Stimulated activated naive CD8-positive, alpha-beta T cell treated with anti-CD3 and anti-CD28 coated beads, Interleukin-15, amount 100 ng/mL, for 72 hours (primary cell): ENCODE measurements at regions not wholly inside any gene's neighbourhood (a gene's known extent, or its start where the extent isn't known, plus 50 kb on each side); places are given as distances from the start of the nearest gene placed in this dataset.

Experiments
- ATAC-seq: fragments of 150-1000 bp; cut with Tn5 transposase; 2 replicates; pipeline ENCODE4 v1.10.0; 2021; ENCODE audit warnings: mild to moderate bottlenecking, moderate library complexity
- DNase-seq, 2 donors: peaks; one replicate each; pipeline ENCODE4 v3.0.0; 2021 to 2022
- H3K27ac Mint-ChIP-seq, 2 donors: one replicate each; pipeline ENCODE4 v1.8.0; 2022; ENCODE audit warnings: mild to moderate bottlenecking in 2 of 2, mixed read lengths in 2 of 2, moderate library complexity in 2 of 2
- H3K27me3 Mint-ChIP-seq: one replicate; pipeline ENCODE4 v1.8.0; 2022; ENCODE audit warnings: mixed read lengths
- H3K4me1 Mint-ChIP-seq: one replicate; pipeline ENCODE4 v1.8.0; 2022; ENCODE audit warnings: mild to moderate bottlenecking, mixed read lengths
- H3K4me3 Mint-ChIP-seq, 2 donors: one replicate each; pipeline ENCODE4 v1.8.0; 2022; ENCODE audit warnings: mild to moderate bottlenecking in 2 of 2, mixed read lengths in 2 of 2, moderate library complexity in 1 of 2
- H3K9me3 Mint-ChIP-seq, 2 donors: one replicate each; pipeline ENCODE4 v1.8.0; 2022; ENCODE audit warnings: mixed read lengths in 2 of 2

DNA sequence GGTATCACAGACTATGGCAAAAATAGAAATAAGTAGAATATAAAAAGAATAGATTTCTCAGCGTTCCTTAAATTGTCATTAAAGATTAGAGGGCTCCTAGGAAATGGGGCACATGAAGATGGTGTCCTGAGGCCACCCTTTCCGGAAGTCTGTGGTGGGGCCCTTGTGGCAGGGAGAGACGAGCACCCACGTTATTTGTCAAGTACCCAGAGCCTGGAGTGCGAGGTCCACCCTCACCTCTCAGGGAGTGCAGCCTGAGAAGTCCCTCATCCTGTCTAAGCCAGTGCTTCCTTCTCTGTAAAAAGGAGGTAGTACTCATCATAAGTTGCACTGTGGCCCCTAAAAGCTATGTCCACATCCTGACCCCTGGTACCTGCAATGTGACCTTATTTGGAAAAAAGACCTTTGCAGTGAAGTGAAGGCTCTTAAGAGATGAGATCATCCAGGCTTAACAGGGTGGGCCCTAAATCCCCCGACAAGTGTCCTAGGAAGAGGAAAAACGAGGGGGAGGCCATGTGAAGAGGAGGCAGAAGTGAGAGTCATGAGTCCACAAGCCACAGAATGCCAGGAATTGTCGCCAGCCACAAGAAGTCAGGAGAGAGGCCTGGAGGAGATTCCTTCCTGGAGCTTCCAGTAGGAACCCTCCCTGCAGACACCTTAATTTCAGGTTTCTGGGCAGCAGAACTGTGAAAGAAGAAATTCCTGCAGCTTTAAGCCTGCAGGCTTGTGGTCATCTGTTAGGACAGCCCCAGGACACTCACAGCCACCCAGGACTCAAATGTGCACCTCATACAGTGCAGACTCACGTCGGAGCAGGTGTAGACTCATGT, 76.8 kb upstream of the CCND1 start:
- Mint-ChIP-seq H3K9me3 (no peaks in the 10 kb centered on the region), H3K4me3 (no peak overlapping the region), H3K27me3 (peaks cover 55% of the 10 kb centered on the region), H3K4me1 (peaks cover 6% of the 10 kb centered on the region), H3K27ac (no peak overlapping the region)
- DNase-seq (no peak), ATAC-seq (no peak)

DNA sequence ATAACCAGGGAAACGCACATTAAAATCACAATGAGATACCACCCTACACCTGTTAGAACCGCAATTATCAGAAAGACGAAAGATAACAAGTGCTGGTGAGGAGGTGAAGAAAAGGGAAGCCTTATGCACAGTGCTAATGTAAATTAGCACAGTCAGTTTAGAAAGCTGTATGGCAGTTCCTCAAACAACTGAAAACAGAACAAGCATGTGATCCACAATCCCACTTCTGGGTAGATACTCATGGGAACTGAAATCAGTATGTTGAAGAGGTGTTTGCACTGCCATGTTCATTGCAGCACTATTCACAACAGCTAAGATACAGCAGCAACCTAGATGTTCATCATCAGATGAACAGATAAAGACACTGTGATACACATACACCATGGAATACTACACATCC, 75.0 kb upstream of the CCND1 start:
- Mint-ChIP-seq H3K9me3 (no peaks in the 10 kb centered on the region), H3K4me1 (no peaks in the 10 kb centered on the region), H3K27ac (no peak overlapping the region), H3K27me3 (peaks cover 38% of the 10 kb centered on the region), H3K4me3 (no peak overlapping the region)
- ATAC-seq = no peak
- no peak for DNase-seq

DNA sequence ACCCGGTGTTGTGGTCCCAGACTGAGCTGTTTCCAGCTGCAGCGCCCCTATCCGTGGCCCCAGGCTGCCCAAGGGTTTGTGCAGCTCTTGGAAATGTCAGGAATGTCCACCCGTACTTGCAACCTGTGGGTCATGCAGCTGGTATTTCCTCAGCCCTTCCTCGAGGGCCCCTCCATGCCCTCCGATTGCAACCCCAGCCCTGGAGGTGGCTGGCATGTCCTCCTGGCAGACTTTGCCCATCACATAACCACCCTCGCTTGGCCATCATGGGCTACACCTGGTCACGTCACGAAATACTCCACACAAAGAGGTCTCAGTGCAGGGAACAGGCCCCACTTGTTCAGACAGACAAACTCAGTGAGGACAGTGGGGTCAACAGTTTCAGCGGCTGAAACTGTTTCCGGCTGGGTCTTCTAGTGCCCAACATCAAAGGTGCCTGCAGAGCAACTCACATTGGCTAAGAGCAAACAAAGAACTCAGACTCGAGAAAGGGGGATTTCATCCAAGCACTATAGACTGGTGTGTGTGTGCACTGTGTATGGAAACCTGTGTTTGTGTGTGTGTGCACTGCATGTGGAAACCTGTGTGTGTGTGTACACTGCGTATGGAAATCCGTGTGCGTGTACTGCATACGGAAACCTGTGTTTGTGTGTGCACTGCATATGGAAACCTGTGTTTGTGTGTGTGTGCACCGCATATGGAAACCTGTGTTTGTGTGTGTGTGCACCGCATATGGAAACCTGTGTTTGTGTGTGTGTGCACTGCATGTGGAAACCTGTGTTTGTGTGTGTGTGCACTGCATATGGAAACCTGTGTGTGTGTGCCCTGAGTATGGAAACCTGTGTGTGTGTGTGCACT, 72.8 kb upstream of the CCND1 start:
- H3K4me1 Mint-ChIP-seq = no peaks in the 10 kb centered on the region
- no peaks in the 10 kb centered on the region for H3K9me3 Mint-ChIP-seq
- DNase-seq (no peak), ATAC-seq (no peak)
- no peak overlapping the region for H3K4me3 Mint-ChIP-seq
- peaks cover 36% of the 10 kb centered on the region for H3K27me3 Mint-ChIP-seq
- H3K27ac Mint-ChIP-seq = no peak overlapping the region

DNA sequence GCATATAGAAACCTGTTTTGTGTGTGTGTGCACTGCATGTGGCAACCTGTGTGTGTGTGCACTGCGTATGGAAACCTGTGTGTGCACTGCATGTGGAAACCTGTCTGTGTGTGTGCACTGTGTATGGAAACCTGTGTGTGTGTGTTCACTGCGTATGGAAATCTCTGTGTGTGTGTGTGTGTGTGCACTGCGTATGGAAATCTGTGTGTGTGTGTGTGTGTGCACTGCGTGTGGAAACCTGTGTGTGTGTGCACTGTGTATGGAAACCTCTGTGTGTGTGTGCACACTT, 72.2 kb upstream of the CCND1 start:
- DNase-seq = no peak
- no peak overlapping the region for H3K27ac Mint-ChIP-seq
- H3K4me3 Mint-ChIP-seq = no peak overlapping the region
- no peaks in the 10 kb centered on the region for H3K4me1 Mint-ChIP-seq
- ATAC-seq = no peak
- no peaks in the 10 kb centered on the region for H3K9me3 Mint-ChIP-seq
- H3K27me3 Mint-ChIP-seq = peaks cover 38% of the 10 kb centered on the region

DNA sequence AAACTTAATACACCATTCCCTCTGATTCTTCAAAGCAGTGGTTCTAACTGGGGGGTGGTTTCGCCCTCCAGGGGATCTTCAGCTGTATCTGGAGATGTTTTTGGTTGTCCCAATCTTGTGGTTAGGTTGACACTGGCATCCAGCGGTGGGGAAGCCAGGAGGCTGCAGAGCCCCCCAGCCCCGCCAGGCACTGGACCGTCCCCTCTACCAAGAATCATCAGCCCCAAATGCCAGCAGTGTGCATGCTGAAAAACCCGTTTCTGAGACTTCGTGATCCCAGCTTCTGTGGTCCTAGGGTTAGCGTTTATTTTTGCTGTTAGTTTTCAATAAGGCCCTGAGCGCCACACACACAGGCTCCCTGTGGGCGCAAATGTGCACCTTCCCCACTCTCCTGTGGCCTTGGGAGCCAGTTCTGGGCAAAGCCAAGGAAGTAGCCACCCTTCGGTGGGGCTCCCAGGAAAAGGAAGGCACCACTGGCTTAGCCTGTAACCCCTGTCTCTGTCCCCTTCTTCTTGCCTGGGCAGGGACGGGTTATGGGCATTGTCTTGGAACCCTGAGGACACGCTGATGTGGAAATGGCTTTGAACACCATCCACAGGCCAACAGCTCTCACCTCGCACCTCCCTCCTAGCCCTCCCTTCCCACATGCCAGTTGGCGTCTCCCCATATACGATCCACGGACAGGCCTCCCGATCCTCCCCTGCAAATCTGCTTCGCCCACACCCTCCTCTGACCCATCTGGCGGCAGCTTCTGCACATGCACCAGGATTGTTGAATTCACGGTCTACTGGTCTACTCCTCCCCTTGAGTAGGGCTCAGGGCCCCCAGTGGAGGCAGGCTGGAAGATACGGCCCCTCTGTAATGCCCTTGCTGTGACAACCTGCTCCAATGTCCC, 71.4 kb upstream of the CCND1 start:
- H3K4me1 Mint-ChIP-seq = no peaks in the 10 kb centered on the region
- no peaks in the 10 kb centered on the region for H3K9me3 Mint-ChIP-seq
- DNase-seq = no peak
- no peak overlapping the region for H3K4me3 Mint-ChIP-seq
- H3K27ac Mint-ChIP-seq = no peak overlapping the region
- H3K27me3 Mint-ChIP-seq = peaks cover 31% of the 10 kb centered on the region
- no peak for ATAC-seq

DNA sequence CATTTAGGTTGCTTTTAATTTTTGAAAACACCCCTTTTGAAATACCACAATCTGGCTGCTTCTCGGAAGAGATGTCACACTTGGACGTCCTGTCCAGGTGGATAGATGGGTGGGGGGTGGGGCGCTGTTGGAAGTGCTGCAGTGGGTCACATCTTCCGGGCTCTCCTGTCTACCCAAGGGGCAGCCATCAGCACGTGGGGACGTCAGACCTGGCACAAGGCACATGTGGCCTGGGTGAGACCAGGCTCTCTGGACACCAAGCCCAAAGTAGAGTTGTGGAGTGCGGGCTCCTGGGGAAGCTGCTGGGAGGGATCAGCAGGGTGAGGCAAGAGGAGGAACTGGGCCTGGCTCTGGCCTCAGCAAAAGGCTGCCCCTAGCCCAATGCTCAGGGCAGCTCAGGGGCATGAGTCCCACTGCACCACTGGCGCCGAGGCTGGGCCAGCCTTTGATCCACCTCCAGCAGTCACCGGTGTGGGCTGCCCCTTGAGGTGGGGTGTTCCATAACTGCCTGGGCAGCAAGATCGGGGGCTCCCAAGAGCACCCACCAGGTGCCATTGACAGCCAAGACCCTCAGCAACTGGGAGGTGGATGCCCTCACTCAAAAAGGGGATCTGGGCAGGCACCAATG, 68.6 kb upstream of the CCND1 start:
- DNase-seq (no peak), ATAC-seq (no peak)
- H3K9me3 Mint-ChIP-seq = no peaks in the 10 kb centered on the region
- no peak overlapping the region for H3K4me3 Mint-ChIP-seq
- H3K27ac Mint-ChIP-seq = no peak overlapping the region
- peaks cover 38% of the 10 kb centered on the region for H3K27me3 Mint-ChIP-seq
- H3K4me1 Mint-ChIP-seq = no peaks in the 10 kb centered on the region

DNA sequence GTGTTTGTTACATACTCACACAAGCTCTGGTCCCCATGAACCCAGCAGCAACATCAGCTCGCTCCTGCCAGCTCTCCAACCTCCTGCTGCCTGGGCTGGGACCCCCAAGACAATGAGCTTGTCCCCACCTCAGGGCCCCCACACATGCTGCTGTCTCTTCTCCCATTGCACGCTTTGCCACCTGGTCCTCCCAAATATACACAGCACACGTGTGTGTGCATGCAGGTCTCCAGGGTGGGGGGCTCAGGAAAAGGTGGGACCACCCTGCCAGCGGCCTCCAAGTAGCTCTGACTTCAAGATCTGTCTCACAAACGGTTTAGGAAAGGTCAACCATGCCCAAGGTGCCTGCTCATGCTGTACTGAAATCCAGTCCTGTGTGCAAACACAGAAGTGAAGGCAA, 68.1 kb upstream of the CCND1 start:
- Mint-ChIP-seq H3K27me3 (peaks cover 44% of the 10 kb centered on the region), H3K27ac (no peak overlapping the region), H3K4me3 (no peak overlapping the region), H3K9me3 (no peaks in the 10 kb centered on the region), H3K4me1 (no peaks in the 10 kb centered on the region)
- ATAC-seq = no peak
- no peak for DNase-seq

DNA sequence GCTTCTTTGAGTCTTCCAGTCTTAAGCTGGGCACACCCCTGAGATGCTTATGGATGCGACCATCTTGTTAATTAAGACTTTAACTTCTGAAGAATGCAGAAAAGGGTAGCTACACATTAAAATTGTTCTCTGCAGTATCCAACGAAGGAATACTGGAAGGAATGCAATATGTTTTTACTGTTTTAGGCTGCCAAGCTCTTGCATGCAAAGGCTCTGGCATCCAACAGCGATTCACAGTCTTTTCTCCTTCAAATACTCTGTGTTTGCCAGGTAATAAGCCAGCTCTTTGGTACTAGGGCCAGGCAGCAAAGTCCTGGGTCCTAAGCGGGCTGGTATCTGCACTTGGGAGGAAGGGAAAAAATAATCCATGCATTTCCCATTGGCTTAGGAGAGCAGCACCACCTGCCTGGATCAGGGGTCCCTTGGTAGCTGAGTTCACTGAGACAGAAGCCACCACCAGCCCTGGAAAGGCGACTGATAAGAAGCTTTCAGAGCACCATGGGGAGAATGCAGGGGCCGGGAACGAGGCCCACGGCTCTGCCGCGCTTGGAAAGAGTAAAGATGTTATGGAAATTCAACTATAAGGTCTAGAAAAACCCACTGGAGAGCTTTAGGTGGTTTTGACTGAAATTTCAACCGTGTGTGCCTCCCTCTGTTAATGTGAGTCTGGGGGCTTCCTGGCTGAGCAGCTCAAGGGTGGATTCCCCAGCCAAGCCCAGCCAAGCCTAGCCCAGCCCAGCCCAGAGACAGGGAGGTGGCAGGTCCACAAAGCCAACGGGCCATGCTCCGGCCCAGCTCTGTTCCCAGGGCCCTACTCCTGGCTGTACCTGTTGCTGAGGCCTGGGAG, 67.0 kb upstream of the CCND1 start:
- DNase-seq (no peak), ATAC-seq (no peak)
- Mint-ChIP-seq H3K4me1 (no peaks in the 10 kb centered on the region), H3K9me3 (no peaks in the 10 kb centered on the region), H3K27ac (no peak overlapping the region), H3K27me3 (peaks cover 44% of the 10 kb centered on the region), H3K4me3 (no peak overlapping the region)

DNA sequence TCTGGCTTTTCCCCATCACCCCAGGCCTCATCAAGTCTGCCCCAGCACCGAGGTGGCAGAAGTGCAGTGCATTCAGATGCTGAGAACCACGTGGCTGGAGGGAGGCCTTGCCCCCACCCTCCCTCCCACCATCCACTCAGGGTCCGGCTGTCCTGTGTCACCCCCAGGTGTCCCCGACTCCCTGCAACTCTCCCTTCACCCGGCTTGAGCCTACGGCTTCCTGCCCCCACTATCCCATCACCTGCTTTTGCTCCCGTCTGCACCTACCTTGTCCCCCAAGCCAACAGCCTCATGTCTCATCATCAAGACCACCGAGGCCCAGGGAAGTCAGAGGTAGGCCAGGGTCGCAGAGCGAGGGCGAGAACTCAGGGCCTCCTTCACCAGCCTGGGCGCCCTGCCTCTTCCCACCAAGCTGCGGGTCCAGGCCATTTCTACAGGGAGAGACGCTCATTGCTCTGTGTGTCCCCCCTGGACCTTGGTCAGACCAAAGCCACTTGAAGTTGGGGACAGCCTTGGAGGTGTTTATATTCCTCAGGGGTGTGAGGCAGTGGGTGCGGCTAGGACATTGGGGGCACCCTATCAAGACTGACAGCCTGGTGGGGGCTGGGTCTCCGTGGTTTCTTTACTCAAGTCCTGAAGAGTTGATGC, 66.2 kb upstream of the CCND1 start:
- ATAC-seq (no peak), DNase-seq (no peak)
- Mint-ChIP-seq H3K9me3 (no peaks in the 10 kb centered on the region), H3K27me3 (peaks cover 44% of the 10 kb centered on the region), H3K4me1 (no peaks in the 10 kb centered on the region), H3K27ac (no peak overlapping the region), H3K4me3 (no peak overlapping the region)

DNA sequence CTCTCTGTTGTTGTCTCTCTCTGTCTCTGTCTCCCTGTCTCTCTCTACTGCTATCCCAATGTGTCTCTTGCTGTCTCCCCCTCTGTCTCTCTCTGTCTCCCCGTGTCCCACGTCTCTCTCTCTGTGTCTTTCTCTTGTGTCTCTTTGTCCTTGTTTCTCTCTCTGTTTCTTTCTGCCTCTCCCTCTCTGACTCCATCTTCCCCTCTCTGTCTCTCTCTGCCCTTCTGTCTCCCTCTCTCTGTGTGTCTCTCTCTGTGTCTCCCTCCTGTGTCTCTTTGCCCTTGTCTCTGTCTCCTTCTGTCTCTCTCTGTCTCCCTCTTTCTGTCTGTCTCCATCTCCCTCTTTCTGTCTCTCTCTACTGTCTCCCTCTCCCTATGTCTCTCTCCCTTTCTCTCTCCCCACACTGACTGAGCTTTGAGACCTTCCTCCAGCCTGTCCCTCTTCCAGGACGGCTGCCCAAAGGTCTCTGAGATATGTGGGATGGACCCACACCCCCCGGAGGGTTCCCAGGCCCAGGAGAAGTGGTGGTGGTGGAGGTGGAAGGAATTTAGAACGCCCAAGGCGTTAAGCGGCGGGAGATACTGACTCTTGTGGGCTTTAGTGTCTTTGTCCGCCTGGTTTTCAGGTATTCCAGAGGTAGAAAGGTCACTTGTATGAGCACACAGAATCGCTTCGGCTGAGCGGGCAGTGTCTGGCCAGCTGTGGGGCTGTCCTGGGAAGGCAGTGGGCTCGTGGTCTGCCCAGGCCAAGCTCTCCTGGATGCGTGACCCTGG, 65.5 kb upstream of the CCND1 start:
- no peak for ATAC-seq
- peaks cover 44% of the 10 kb centered on the region for H3K27me3 Mint-ChIP-seq
- no peaks in the 10 kb centered on the region for H3K4me1 Mint-ChIP-seq

DNA sequence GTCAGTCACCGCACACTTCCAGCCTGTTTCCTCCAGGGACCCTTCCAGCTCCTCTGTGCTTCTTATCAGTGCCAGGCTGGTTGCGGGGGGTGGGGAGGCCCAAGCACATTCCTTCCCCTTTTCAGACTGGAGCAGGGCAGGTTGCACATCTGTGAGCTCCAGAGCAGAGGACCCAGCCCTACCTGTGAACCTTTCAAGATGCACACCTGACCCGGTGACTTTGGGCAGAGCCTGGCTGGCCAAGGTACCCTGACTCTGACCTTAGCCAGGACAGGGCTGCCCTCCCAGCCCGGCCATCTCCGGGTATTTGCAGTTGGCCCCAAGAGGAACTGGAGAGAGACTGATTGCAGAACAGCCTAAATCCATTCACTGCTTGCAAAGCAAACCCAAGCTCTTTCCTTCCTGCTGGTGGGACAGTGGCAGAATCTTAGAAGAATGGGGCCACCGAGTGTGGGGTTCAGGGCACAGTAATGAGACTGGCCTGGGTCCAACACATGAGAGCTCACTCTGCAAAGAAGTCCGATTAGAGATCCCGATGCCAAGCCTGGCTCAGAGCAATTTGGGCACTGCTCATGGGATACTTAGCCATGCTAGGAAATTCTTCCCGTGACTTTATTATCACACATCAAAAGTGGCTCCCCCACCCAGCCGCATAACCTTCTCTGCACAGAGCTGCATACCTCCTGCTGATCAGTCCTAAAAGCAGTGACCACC, 64.7 kb upstream of the CCND1 start:
- H3K4me3 Mint-ChIP-seq = no peak overlapping the region
- peaks cover 44% of the 10 kb centered on the region for H3K27me3 Mint-ChIP-seq
- no peaks in the 10 kb centered on the region for H3K4me1 Mint-ChIP-seq
- DNase-seq = no peak
- no peak for ATAC-seq
- no peak overlapping the region for H3K27ac Mint-ChIP-seq
- H3K9me3 Mint-ChIP-seq = no peaks in the 10 kb centered on the region

More for the DNA sequence above, 65.5 kb upstream of the CCND1 start:
- H3K4me3 Mint-ChIP-seq = no peak overlapping the region
- DNase-seq = no peak
- no peaks in the 10 kb centered on the region for H3K9me3 Mint-ChIP-seq
- no peak overlapping the region for H3K27ac Mint-ChIP-seq

DNA sequence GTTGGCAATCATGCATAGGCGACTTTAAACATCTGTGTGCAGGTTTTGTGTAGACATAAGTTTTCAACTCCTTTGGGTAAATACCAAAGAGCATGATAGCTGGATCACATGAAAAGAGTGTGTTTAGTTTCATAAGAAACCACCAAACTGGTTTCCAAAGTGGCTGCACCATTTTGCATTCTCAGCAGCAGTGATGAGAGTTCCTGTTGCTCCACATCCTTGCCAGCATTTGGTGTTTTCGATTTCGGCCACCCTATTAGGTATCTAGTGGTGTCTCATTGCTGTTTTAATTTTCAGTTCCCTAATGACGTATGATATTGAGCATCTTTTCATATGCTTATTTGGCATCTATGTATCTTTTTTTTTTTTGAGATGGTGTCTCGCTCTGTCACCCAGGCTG, 62.8 kb upstream of the CCND1 start:
- no peak overlapping the region for H3K4me3 Mint-ChIP-seq
- H3K27me3 Mint-ChIP-seq = peaks cover 31% of the 10 kb centered on the region
- ATAC-seq = no peak

DNA sequence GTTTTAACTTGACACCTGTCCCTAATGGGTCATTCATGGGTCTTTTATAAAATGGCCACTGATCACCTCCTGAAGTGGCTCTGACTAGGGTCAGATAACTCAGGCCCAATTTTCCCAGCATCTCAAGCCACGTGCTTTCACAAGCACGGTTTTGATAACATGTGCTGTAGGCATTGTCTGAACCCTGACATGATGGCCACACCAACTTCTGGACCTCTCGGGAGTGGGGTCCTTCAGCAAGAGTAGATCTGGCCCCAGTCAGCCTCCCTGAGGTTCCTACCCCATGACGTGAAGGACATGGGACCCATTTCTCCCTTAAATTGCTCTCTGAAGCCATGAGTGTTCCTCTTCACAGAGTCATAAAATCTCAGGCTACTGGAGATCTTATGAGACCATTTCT, 60.4 kb upstream of the CCND1 start:
- ATAC-seq = no peak
- no peak for DNase-seq
- Mint-ChIP-seq H3K9me3 (peaks cover 0 to 5% of the 10 kb centered on the region in 2 donors), H3K4me1 (no peaks in the 10 kb centered on the region), H3K4me3 (no peak overlapping the region), H3K27ac (no peak overlapping the region), H3K27me3 (peaks cover 28% of the 10 kb centered on the region)

More for the DNA sequence above, 62.8 kb upstream of the CCND1 start:
- no peaks in the 10 kb centered on the region for H3K9me3 Mint-ChIP-seq
- no peaks in the 10 kb centered on the region for H3K4me1 Mint-ChIP-seq
- DNase-seq = no peak
- no peak overlapping the region for H3K27ac Mint-ChIP-seq
